HUES64 (cell line): ENCODE measurements at regions not wholly inside any gene's neighbourhood (a gene's known extent, or its start where the extent isn't known, plus 50 kb on each side); places are given as distances from the start of the nearest gene placed in this dataset.
"Not testable (repeated sequence)": the region's sequence is repeated elsewhere in the genome, so short reads cannot be mapped to it uniquely, and the experiment has no call there.

Experiments
- H3K27ac ChIP-seq: 2 replicates; pipeline ENCODE4 v1.7.0; 2013; ENCODE audit warnings: low read depth, low read length, inconsistent platforms
- H3K27me3 ChIP-seq: 2 replicates; pipeline ENCODE4 v1.6.1; 2013; ENCODE audit warnings: mild to moderate bottlenecking, low read length; ENCODE audit not compliant: insufficient read depth
- H3K36me3 ChIP-seq: 2 replicates; pipeline ENCODE4 v1.6.1; 2013; ENCODE audit warnings: mild to moderate bottlenecking, low read length; ENCODE audit not compliant: insufficient read depth
- H3K4me1 ChIP-seq: 2 replicates; pipeline ENCODE4 v1.6.1; 2013; ENCODE audit warnings: mild to moderate bottlenecking, low read length, moderate library complexity; ENCODE audit not compliant: insufficient read depth
- H3K4me3 ChIP-seq: 2 replicates; pipeline ENCODE4 v1.5.1; 2013; ENCODE audit warnings: mild to moderate bottlenecking, low read length, moderate library complexity
- H3K9ac ChIP-seq: 2 replicates; pipeline ENCODE4 v1.6.1; 2013; ENCODE audit warnings: mild to moderate bottlenecking, low read depth, low read length
- H3K9me3 ChIP-seq: 2 replicates; pipeline ENCODE4 v1.6.1; 2013; ENCODE audit warnings: low read depth, low read length; ENCODE audit not compliant: insufficient read depth
- WGBS: fragments of 150-250, 120-280 bp; methylation state at CpG from one replicate; pipeline ENCODE4 v1.1.7; 2013; ENCODE audit warnings: missing lambda C conversion rate; 5-methylcytosine and 5-hydroxymethylcytosine counted together

GRCh38 chr16:33712308-33712707, 252.9 kb downstream of the TP53TG3F start:
- not testable (repeated sequence) for H3K9ac ChIP-seq, H3K36me3 ChIP-seq, H3K27me3 ChIP-seq, H3K9me3 ChIP-seq, H3K4me1 ChIP-seq, H3K4me3 ChIP-seq, H3K27ac ChIP-seq
- 55% methylated on average over 2 of the region's 2 CpGs for WGBS

GRCh38 chr16:33712851-33713709, 253.7 kb downstream of the TP53TG3F start:
- not testable (repeated sequence) for H3K36me3 ChIP-seq, H3K27me3 ChIP-seq, H3K4me3 ChIP-seq, H3K9ac ChIP-seq, H3K9me3 ChIP-seq, H3K4me1 ChIP-seq, H3K27ac ChIP-seq
- WGBS: 78% methylated on average over 5 of the region's 5 CpGs

- H3K27ac ChIP-seq, H3K36me3 ChIP-seq, H3K9me3 ChIP-seq, H3K9ac ChIP-seq, H3K27me3 ChIP-seq, H3K4me3 ChIP-seq, H3K4me1 ChIP-seq: not testable (repeated sequence)
- WGBS: 92% methylated on average over 5 of the region's 6 CpGs
Measured at GRCh38 chr16:33713710-33714538, 254.5 kb downstream of the TP53TG3F start.

- H3K27me3 ChIP-seq, H3K4me3 ChIP-seq, H3K9ac ChIP-seq, H3K4me1 ChIP-seq, H3K27ac ChIP-seq, H3K36me3 ChIP-seq, H3K9me3 ChIP-seq: not testable (repeated sequence)
- 11% methylated on average over 2 of the region's 4 CpGs for WGBS
Measured at GRCh38 chr16:33731167-33731566, 271.8 kb downstream of the TP53TG3F start.

GRCh38 chr16:33734650-33735049, 275.2 kb downstream of the TP53TG3F start:
- not testable (repeated sequence) for H3K9ac ChIP-seq, H3K4me3 ChIP-seq, H3K27me3 ChIP-seq, H3K36me3 ChIP-seq, H3K9me3 ChIP-seq, H3K4me1 ChIP-seq, H3K27ac ChIP-seq
- WGBS: 65% methylated on average over 2 of the region's 2 CpGs

GRCh38 chr16:33766869-33767765, 307.7 kb downstream of the TP53TG3F start:
- not testable (repeated sequence) for H3K9me3 ChIP-seq, H3K4me1 ChIP-seq, H3K9ac ChIP-seq, H3K27ac ChIP-seq, H3K36me3 ChIP-seq, H3K27me3 ChIP-seq, H3K4me3 ChIP-seq
- 90% methylated on average over 27 of the region's 35 CpGs for WGBS

- not testable (repeated sequence) for H3K27me3 ChIP-seq, H3K9me3 ChIP-seq, H3K4me3 ChIP-seq, H3K9ac ChIP-seq, H3K36me3 ChIP-seq, H3K4me1 ChIP-seq, H3K27ac ChIP-seq
- 79% methylated on average over 7 of the region's 12 CpGs for WGBS
Measured at GRCh38 chr16:33768710-33769109, 309.3 kb downstream of the TP53TG3F start.

GRCh38 chr16:33769180-33769846, 309.9 kb downstream of the TP53TG3F start:
- 97% methylated on average over 10 of the region's 25 CpGs for WGBS
- H3K9ac ChIP-seq: not testable (repeated sequence)

GRCh38 chr16:33770478-33770877, 311.1 kb downstream of the TP53TG3F start:
- H3K4me3 ChIP-seq, H3K36me3 ChIP-seq, H3K27me3 ChIP-seq, H3K9me3 ChIP-seq, H3K9ac ChIP-seq, H3K27ac ChIP-seq, H3K4me1 ChIP-seq: not testable (repeated sequence)
- WGBS: 96% methylated on average over 66 of the region's 66 CpGs

More at GRCh38 chr16:33769180-33769846, 309.9 kb downstream of the TP53TG3F start:
- not testable (repeated sequence) for H3K27ac ChIP-seq, H3K36me3 ChIP-seq, H3K4me3 ChIP-seq, H3K4me1 ChIP-seq, H3K9me3 ChIP-seq, H3K27me3 ChIP-seq

GRCh38 chr16:33771211-33771610, 311.8 kb downstream of the TP53TG3F start:
- H3K4me1 ChIP-seq, H3K27me3 ChIP-seq, H3K27ac ChIP-seq, H3K36me3 ChIP-seq, H3K4me3 ChIP-seq, H3K9ac ChIP-seq, H3K9me3 ChIP-seq: not testable (repeated sequence)
- 97% methylated on average over 12 of the region's 22 CpGs for WGBS
